ENCODE measurements at regions not wholly inside any gene's neighbourhood (a gene's known extent, or its start where the extent isn't known, plus 50 kb on each side); places are given as distances from the start of the nearest gene placed in this dataset.

DNA sequence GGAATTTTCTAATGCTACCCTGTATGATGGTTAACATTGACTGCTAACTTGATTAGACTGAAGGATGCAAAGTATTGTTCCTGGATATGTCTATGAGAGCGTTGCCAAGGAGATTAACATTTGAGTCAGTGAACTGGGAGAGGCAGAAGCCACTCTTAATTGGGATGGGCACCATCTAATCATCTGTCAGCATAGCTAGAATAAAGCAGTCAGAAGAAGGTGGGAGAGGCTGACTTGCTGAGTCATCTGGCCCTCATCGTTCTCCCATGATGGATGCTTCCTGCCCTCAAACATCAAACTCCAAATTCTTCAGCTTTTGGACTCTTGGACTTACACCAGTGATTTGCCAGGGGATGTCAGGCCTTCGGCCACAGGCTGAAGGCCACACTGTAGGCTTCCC, 878.5 kb downstream of the PCDH7 start:
- Histone ChIP-seq H3K9me3 (ENCODE audit: control insufficient read depth, low read length) (no peaks in the 10 kb centered on the region), H3K9ac (no peak overlapping the region), H3K27me3 (ENCODE audit: control insufficient read depth, insufficient read depth, low read length) (no peaks in the 10 kb centered on the region), H3K36me3 (ENCODE audit: control insufficient read depth, insufficient read depth, low read length) (no peaks in the 10 kb centered on the region), H3K4me1 (no peaks in the 10 kb centered on the region), H3K4me3 (ENCODE audit: low read depth, low read length) (no peak overlapping the region), H3K27ac (no peak overlapping the region), H3K4me2 (ENCODE audit: low read length) (no peak overlapping the region), H2AFZ (no peak overlapping the region), H3K79me2 (no peaks in the 10 kb centered on the region)
- TF ChIP-seq CTCF (IDR thresholded peaks at IDR 0.05): no peak

DNA sequence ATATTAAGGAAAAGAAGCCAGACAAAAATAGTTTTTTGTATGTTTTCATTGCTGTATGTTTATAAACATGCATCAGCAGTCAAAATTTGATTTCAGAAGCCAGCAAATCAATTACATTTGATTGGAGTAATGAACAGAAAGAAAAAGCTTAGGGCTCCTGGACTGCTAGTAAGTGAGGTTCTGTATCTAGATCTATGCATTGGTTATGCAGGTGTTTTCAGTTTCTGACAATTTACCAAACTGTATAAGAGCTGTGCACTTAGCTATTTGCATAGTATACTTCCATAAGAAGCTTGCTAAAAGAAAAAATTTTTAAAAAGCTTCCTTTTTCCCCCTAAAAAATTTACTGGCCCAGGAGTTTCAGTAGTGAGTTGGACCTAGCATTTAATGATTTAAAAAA, 881.6 kb downstream of the PCDH7 start:
- no peak overlapping the region for H3K27ac ChIP-seq
- no peaks in the 10 kb centered on the region for H3K79me2 ChIP-seq
- H2AFZ ChIP-seq: no peak overlapping the region
- H3K9ac ChIP-seq: no peak overlapping the region
- no peaks in the 10 kb centered on the region for H3K27me3 ChIP-seq (ENCODE audit: control insufficient read depth, insufficient read depth, low read length)
- no peaks in the 10 kb centered on the region for H3K9me3 ChIP-seq (ENCODE audit: control insufficient read depth, low read length)
- TF ChIP-seq CTCF (IDR thresholded peaks at IDR 0.05): no peak
- no peak overlapping the region for H3K4me3 ChIP-seq (ENCODE audit: low read depth, low read length)
- no peaks in the 10 kb centered on the region for H3K36me3 ChIP-seq (ENCODE audit: control insufficient read depth, insufficient read depth, low read length)
- no peaks in the 10 kb centered on the region for H3K4me1 ChIP-seq
- H3K4me2 ChIP-seq (ENCODE audit: low read length): no peak overlapping the region

DNA sequence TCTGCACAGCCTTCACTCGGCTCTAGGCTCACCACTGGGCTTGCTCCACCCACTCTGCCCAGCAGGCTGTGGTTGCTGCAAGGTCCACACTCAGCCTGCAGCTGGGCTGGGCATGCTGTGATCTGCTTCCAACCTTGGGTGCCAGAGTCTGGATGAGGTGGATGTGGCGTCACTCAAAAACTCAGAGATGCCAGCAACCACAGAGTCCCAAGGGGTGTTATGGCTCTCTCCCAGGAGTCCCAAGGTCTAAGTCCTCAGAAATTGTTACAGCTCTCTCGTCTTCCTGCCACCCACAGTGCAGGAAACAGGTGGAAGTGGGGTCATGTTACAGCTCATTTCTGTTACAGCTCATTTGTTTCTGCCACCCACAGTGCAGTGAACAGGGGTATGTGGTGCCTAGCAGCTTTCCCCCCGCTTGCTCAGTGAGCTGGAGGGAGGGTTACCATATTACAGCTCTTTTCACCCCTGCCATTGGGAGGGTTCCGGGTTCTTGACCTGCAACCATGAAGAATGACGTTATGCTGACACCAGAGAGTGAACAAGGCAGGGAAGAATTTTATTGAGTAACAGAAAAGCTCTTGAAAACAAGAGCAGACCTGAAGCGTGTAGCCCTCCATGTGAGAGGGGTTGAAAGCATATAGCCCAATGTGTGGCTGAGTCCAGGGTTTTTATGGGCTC, 893.9 kb downstream of the PCDH7 start:
- Histone ChIP-seq H3K9me3 (ENCODE audit: control insufficient read depth, low read length) (no peaks in the 10 kb centered on the region), H3K4me1 (no peaks in the 10 kb centered on the region), H3K27ac (no peak overlapping the region)

DNA sequence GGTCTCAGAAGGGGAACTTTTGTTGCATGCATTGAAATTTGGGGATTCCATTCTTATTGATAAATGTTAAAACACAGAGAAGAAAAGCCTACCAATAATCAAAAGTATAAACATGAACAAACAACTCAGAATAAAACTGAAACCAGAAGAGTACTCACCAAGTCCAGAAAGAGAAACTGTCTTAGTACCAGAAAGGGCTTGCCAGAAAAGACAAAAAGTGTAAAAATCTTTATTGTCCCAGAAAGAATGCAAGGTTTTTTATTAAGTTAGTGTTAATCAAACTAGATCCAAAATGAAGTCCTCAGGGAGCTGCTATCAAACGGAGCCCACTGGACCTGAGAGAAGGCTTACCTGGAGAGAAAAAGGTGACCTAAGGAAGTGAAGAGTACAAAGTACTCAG, 897.5 kb downstream of the PCDH7 start:
- TF ChIP-seq CTCF (IDR thresholded peaks at IDR 0.05): no peak
- no peaks in the 10 kb centered on the region for H3K9me3 ChIP-seq (ENCODE audit: control insufficient read depth, low read length)
- no peak overlapping the region for H2AFZ ChIP-seq

More for the DNA sequence above, 893.9 kb downstream of the PCDH7 start:
- H3K36me3 ChIP-seq (ENCODE audit: control insufficient read depth, insufficient read depth, low read length): no peaks in the 10 kb centered on the region
- TF ChIP-seq CTCF (IDR thresholded peaks at IDR 0.05): no peak
- H2AFZ ChIP-seq: no peak overlapping the region
- no peaks in the 10 kb centered on the region for H3K27me3 ChIP-seq (ENCODE audit: control insufficient read depth, insufficient read depth, low read length)
- no peak overlapping the region for H3K4me2 ChIP-seq (ENCODE audit: low read length)
- H3K4me3 ChIP-seq (ENCODE audit: low read depth, low read length): no peak overlapping the region
- no peak overlapping the region for H3K9ac ChIP-seq
- no peaks in the 10 kb centered on the region for H3K79me2 ChIP-seq

DNA sequence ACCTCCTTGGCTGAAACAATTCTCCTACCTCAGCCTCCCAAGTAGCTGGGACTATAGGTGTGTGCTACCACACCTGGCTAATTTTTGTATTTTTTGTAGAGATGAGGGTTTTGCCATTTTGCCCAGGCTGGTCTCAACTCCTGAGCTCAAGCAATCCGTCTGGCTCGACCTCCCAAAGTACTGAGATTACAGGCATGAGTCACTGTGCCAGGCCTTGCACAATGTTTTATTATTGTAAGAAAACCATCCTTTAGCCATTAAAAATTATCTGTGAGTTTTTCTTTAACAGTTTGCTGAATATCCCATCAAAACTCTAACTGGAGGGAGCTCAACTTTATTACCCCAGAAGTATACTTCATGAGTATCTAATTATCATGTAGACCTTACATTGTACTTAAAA, 900.3 kb downstream of the PCDH7 start:
- no peak overlapping the region for H2AFZ ChIP-seq
- no peaks in the 10 kb centered on the region for H3K27me3 ChIP-seq (ENCODE audit: control insufficient read depth, insufficient read depth, low read length)
- no peak overlapping the region for H3K27ac ChIP-seq
- H3K4me1 ChIP-seq: no peaks in the 10 kb centered on the region
- H3K36me3 ChIP-seq (ENCODE audit: control insufficient read depth, insufficient read depth, low read length): no peaks in the 10 kb centered on the region
- no peak overlapping the region for H3K4me3 ChIP-seq (ENCODE audit: low read depth, low read length)
- H3K4me2 ChIP-seq (ENCODE audit: low read length): no peak overlapping the region
- H3K9ac ChIP-seq: no peak overlapping the region
- TF ChIP-seq CTCF (IDR thresholded peaks at IDR 0.05): no peak
- no peaks in the 10 kb centered on the region for H3K9me3 ChIP-seq (ENCODE audit: control insufficient read depth, low read length)
- H3K79me2 ChIP-seq: no peaks in the 10 kb centered on the region

More for the DNA sequence above, 897.5 kb downstream of the PCDH7 start:
- H3K27ac ChIP-seq: no peak overlapping the region
- no peaks in the 10 kb centered on the region for H3K27me3 ChIP-seq (ENCODE audit: control insufficient read depth, insufficient read depth, low read length)
- no peak overlapping the region for H3K9ac ChIP-seq
- no peak overlapping the region for H3K4me3 ChIP-seq (ENCODE audit: low read depth, low read length)
- H3K4me2 ChIP-seq (ENCODE audit: low read length): no peak overlapping the region
- no peaks in the 10 kb centered on the region for H3K36me3 ChIP-seq (ENCODE audit: control insufficient read depth, insufficient read depth, low read length)
- H3K79me2 ChIP-seq: no peaks in the 10 kb centered on the region
- H3K4me1 ChIP-seq: no peaks in the 10 kb centered on the region
